ENCODE measurements at regions not wholly inside any gene's neighbourhood (a gene's known extent, or its start where the extent isn't known, plus 50 kb on each side); places are given as distances from the start of the nearest gene placed in this dataset.

- no peak overlapping the region for H3K4me2 ChIP-seq (ENCODE audit: low read length)
- TF ChIP-seq EZH2 (IDR thresholded peaks at IDR 0.05; ENCODE audit: insufficient read depth, low read length) = no peak
- no peak for TF ChIP-seq CTCF (IDR thresholded peaks at IDR 0.05; ENCODE audit: insufficient read depth, low read depth, low read length)
- Mint-ChIP-seq H3K4me1 (ENCODE audit: low read depth, unreplicated experiment) (no peaks in the 10 kb centered on the region), H3K9me3 (ENCODE audit: unreplicated experiment) (no peaks in the 10 kb centered on the region), H3K36me3 (ENCODE audit: low read depth, unreplicated experiment) (no peaks in the 10 kb centered on the region), H3K27me3 (ENCODE audit: low read depth, unreplicated experiment) (peaks cover 47% of the 10 kb centered on the region), H3K27ac (ENCODE audit: unreplicated experiment) (no peak overlapping the region), H3K4me3 (ENCODE audit: unreplicated experiment) (no peak overlapping the region)
- H3K4me1 ChIP-seq (ENCODE audit: insufficient read depth, low read length) = no peaks in the 10 kb centered on the region
- H3K9me3 ChIP-seq (ENCODE audit: insufficient read depth, low read depth, low read length) = no peaks in the 10 kb centered on the region
- H2AFZ ChIP-seq (ENCODE audit: low read depth, low read length) = no peak overlapping the region
- no peak for DNase-seq (ENCODE audit: low read depth)
- no peaks in the 10 kb centered on the region for H3K27me3 ChIP-seq (ENCODE audit: insufficient read depth, low read length)
- H3K79me2 ChIP-seq (ENCODE audit: insufficient read depth, low read length) = no peaks in the 10 kb centered on the region
- no peak overlapping the region for H3K27ac ChIP-seq (ENCODE audit: low read depth, low read length)
- H3K36me3 ChIP-seq (ENCODE audit: insufficient read depth, low read length) = no peaks in the 10 kb centered on the region
- no peak for FAIRE-seq
- no peak overlapping the region for H3K9ac ChIP-seq (ENCODE audit: low read length)
- no peak overlapping the region for H3K4me3 ChIP-seq (ENCODE audit: insufficient read depth, low read depth, low read length)
- no peaks in the 10 kb centered on the region for H4K20me1 ChIP-seq (ENCODE audit: insufficient read depth, low read length)
Measured at GRCh38 chr16:55239723-55240122, 84.3 kb upstream of the IRX6 start.

GRCh38 chr16:55240888-55241287, 83.1 kb upstream of the IRX6 start:
- no peak for FAIRE-seq
- Histone ChIP-seq H3K27ac (ENCODE audit: low read depth, low read length) (no peak overlapping the region), H3K4me3 (ENCODE audit: insufficient read depth, low read depth, low read length) (no peak overlapping the region), H3K79me2 (ENCODE audit: insufficient read depth, low read length) (no peaks in the 10 kb centered on the region), H2AFZ (ENCODE audit: low read depth, low read length) (no peak overlapping the region), H3K27me3 (ENCODE audit: insufficient read depth, low read length) (no peaks in the 10 kb centered on the region), H3K36me3 (ENCODE audit: insufficient read depth, low read length) (no peaks in the 10 kb centered on the region), H3K9me3 (ENCODE audit: insufficient read depth, low read depth, low read length) (no peaks in the 10 kb centered on the region), H4K20me1 (ENCODE audit: insufficient read depth, low read length) (no peaks in the 10 kb centered on the region), H3K9ac (ENCODE audit: low read length) (no peak overlapping the region), H3K4me2 (ENCODE audit: low read length) (no peak overlapping the region), H3K4me1 (ENCODE audit: insufficient read depth, low read length) (no peaks in the 10 kb centered on the region)
- Mint-ChIP-seq H3K36me3 (ENCODE audit: low read depth, unreplicated experiment) (no peaks in the 10 kb centered on the region), H3K27ac (ENCODE audit: unreplicated experiment) (no peak overlapping the region), H3K9me3 (ENCODE audit: unreplicated experiment) (no peaks in the 10 kb centered on the region), H3K4me3 (ENCODE audit: unreplicated experiment) (no peak overlapping the region), H3K27me3 (ENCODE audit: low read depth, unreplicated experiment) (peaks cover 47% of the 10 kb centered on the region), H3K4me1 (ENCODE audit: low read depth, unreplicated experiment) (no peaks in the 10 kb centered on the region)
- TF ChIP-seq EZH2 (IDR thresholded peaks at IDR 0.05; ENCODE audit: insufficient read depth, low read length) = no peak
- no peak for TF ChIP-seq CTCF (IDR thresholded peaks at IDR 0.05; ENCODE audit: insufficient read depth, low read depth, low read length)
- DNase-seq (ENCODE audit: low read depth) = no peak

- Histone ChIP-seq H3K9ac (ENCODE audit: low read length) (no peak overlapping the region), H4K20me1 (ENCODE audit: insufficient read depth, low read length) (no peaks in the 10 kb centered on the region), H3K36me3 (ENCODE audit: insufficient read depth, low read length) (no peaks in the 10 kb centered on the region), H3K4me1 (ENCODE audit: insufficient read depth, low read length) (no peaks in the 10 kb centered on the region), H3K79me2 (ENCODE audit: insufficient read depth, low read length) (no peaks in the 10 kb centered on the region), H3K27me3 (ENCODE audit: insufficient read depth, low read length) (no peaks in the 10 kb centered on the region), H3K9me3 (ENCODE audit: insufficient read depth, low read depth, low read length) (no peaks in the 10 kb centered on the region), H3K4me2 (ENCODE audit: low read length) (no peak overlapping the region), H3K27ac (ENCODE audit: low read depth, low read length) (no peak overlapping the region), H3K4me3 (ENCODE audit: insufficient read depth, low read depth, low read length) (no peak overlapping the region), H2AFZ (ENCODE audit: low read depth, low read length) (no peak overlapping the region)
- TF ChIP-seq EZH2 (IDR thresholded peaks at IDR 0.05; ENCODE audit: insufficient read depth, low read length) = no peak
- no peak for TF ChIP-seq CTCF (IDR thresholded peaks at IDR 0.05; ENCODE audit: insufficient read depth, low read depth, low read length)
- Mint-ChIP-seq H3K4me1 (ENCODE audit: low read depth, unreplicated experiment) (no peaks in the 10 kb centered on the region), H3K4me3 (ENCODE audit: unreplicated experiment) (no peak overlapping the region), H3K36me3 (ENCODE audit: low read depth, unreplicated experiment) (no peaks in the 10 kb centered on the region), H3K27ac (ENCODE audit: unreplicated experiment) (no peak overlapping the region), H3K27me3 (ENCODE audit: low read depth, unreplicated experiment) (peaks cover 35% of the 10 kb centered on the region), H3K9me3 (ENCODE audit: unreplicated experiment) (no peaks in the 10 kb centered on the region)
- no peak for DNase-seq (ENCODE audit: low read depth)
- FAIRE-seq = no peak
Measured at GRCh38 chr16:55242667-55243066, 81.3 kb upstream of the IRX6 start.
